Inflammatory macrophage (primary cell): ENCODE measurements at regions not wholly inside any gene's neighbourhood (a gene's known extent, or its start where the extent isn't known, plus 50 kb on each side); places are given as distances from the start of the nearest gene placed in this dataset.
"Not testable (repeated sequence)": the region's sequence is repeated elsewhere in the genome, so short reads cannot be mapped to it uniquely, and the experiment has no call there.

ENCODE experiments used
- DNase-seq, 2 donors: peaks; one replicate each; pipeline ENCODE4 v3.0.0-alpha.2; 2020 to 2022

DNA sequence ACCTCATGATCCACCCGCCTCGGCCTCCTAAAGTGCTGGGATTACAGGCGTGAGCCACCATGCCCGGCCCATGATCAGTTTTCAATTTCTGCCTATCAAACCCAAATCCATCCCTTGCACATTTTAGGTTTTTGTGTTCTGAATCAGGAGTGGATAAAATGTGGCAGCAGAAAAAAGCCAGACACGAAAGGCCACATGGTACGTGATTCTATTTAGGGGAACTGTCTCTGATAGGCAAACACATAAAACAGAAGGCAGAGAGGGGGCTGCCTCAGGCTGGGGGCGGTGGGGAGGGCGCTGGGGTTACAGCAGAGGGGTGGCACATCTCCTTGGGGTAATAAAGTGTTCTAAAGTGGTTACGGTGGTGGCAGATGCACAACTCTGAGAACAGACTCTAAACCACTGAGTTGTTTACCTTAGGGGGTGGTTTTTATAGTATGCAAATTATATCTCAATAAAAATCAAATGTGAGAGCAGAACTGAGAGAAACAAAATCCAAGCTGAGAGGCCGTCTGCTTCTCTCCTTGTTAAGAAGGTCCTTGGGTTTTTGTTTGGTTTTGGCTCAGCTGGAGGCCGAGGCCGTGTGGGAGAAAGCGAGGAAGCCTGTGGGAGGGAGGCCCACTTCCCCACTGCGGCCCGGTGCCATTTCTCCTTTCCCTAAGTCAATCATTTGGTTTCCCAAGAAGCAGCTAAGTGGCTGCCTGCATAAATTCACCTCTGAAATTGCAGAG lies 78.0 kb downstream of the SOWAHC start:
- peak; percentile 84 to 93 for DNase-seq

DNA sequence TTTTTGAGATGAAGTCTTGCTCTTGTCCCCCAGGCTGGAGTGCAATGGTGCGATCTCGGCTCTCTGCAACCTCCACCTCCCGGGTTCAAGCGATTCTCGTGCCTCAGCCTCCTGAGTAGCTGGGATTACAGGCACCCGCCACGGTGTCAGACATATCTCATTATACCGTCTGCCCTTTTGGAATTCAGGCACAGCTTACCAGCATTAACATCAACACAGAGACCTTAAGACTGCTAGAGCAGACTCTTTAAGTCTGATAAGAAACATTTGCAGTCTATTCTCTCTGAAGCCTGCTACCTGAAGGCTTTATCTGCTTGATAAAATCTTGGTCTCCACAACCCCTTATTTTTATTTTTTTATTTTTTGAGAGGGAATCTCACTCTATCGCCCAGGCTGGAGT lies 78.7 kb downstream of the SOWAHC start:
- DNase-seq: not testable (repeated sequence)

DNA sequence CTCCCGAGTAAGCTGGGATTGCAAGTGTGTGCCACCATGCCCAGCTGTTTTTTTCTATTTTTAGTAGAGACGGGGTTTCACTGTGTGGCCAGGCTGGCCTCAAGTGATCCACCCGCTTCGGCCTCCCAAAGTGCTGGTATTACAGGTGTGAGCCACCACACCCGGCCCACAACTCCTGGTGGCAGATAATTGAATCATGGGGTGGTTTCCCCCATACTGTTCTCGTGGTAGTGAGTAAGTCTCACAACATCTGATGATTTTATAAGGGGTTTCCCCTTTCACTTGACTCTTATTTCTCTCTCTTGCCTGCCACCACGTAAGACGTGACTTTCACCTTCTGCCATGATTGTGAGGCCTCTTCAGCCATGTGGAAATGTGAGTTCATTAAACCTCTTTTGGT lies 79.1 kb downstream of the SOWAHC start:
- peak; percentile 7 to 37 for DNase-seq

DNA sequence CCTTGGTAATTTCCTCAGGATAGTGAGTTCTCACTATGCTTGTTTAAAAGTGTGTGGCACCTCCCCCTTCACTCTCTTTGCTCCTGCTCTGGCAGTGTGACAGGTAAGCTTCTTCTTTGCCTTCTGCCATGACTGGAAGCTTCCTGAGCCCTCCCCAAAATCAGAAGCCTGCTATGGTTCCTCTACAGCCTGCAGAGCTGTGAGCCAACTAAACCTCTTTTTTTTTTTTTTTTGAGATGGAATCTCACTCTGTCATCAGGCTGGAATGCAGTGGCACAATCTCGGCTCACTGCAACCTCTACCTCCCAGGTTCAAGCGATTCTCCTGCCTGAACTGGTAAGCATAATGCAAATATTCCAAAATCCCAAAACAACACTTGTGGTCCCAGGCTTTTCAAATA lies 80.0 kb downstream of the SOWAHC start:
- DNase-seq: no peak

DNA sequence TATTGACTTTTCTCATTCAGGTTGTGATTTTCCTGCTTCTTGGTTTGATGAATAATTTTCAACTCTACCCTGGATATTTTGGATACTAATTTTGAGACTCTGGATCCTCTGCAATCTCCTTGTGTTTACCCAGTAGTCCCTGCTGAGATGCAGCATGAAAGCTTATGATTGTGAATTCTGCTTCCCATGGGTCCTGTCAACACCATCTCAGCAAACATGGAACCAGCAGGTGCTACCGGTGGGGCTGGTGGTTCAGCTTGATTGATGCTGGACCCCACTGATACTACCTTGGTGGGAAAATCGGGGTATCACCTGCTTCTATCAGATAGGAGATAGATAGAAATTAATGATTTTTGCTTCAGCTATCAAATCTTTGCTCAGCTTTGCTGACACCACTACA lies 81.1 kb downstream of the SOWAHC start:
- DNase-seq: no peak

DNA sequence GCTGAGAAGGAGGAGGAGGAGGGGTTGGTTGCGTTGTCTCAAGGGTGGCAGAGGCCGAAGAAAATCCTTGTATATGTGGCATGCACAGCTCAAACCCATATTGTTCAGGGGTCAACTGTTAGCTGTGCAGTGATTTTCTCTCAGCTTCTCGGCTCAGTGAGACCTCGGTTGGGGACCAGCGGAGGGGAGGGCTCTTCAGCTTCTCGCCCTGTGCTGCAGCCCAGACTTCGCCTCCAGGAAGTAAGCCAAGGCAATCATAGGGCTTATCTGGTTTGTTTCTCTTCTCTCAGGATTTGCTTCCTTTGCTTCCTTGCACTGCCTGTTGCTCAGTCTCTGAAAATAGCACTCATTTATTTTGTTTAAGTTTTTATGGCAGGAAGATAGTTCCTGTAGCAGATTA lies 85.5 kb downstream of the SOWAHC start:
- no peak for DNase-seq

DNA sequence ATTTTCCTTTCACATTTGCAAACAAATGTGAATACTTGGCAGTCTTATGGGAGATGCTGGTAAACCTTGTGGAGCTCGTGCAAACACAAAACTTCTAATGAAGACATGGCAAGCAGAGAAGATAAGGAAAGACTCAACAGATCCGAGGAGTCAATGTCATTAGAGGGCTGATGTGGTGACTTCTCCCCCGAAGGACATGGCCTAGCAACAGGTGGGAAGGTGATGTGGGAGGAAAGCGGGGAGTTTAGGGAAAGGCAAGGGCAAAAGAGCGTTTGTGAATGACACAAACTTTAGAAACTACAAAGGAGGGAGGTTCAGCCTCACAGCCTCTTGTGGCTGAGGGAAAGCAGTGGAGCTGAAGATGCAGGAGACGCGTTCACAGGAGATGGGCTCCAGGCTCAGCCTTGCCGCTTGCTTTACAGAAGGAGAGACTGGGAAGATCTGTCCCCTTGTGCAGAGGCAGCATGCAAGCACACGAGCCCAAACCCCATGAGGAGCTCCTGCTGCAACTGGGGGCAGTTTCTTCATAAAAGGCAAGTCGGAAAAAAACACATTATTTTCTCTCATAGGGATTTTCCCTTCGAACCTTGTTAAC lies 86.6 kb downstream of the SOWAHC start:
- DNase-seq: no peak

DNA sequence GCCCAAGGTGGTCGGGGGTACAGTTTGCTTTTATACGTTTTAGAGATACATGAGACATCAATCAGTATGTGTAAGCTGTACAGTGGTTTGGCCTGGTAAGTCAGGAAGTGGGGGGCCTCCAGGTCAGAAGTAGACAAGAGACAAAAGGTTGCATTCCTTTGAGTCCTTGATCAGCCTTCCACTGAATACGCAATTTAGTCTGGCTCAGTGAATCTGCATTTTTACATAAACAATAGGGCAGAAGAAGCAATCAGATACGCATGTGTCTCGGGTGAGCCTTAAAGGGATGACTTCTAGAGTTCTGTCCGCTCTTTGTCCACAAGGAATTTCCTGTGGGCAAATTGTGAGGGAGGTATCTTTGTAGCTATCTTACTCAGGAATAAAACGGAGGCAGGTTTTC lies 87.2 kb downstream of the SOWAHC start:
- DNase-seq: no peak

DNA sequence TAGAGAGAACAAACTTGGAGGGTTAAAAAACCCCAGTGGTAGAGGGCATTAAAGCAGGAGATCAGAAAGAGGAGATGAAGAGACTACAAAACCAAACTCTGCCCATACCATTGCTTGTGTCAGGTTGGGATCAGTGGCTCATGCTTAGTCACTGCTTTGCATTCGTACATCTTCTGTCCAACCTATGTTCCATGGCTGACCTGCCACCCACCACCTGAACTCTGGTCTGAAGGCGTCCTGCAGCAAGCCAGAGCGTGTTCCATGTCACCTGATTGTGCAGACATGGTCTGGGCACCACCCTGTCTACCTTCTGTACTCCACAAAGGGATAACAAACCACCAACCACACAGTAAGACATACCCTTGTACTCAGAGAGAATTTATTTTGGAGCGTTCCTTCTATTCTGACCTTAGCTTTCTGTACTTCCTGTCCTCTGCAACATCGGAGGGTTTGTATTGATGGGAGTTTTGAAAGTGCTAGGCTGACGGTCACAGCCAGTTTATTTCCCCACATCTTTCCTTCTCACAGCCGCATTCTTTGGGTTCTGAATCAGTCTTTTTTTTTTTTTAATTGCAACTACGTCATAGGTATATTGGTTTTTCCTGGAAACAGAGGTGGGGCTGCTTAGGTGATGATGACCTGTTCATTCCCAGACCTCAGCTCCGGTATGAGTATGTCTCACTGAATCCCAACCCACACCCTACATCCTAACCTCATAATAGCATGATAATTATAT lies 88.3 kb downstream of the SOWAHC start:
- no peak for DNase-seq

DNA sequence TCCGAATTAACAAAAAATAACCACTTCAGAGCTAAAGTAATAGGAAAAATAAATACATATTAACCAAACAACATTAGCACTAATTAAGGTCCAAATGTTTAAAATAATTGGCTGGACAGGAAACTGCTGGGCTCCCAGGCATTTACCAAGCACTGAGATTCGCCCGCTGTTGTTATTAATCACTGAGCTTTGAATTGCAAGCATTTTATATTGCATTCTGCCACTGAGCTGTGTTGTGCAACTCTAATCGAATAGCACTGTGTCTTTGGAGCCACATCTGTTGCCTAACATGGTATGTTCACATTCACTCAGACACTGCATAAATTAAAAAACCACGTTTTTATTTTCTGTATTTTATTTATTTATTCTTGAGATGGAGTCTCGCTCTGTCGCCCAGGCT lies 88.9 kb downstream of the SOWAHC start:
- DNase-seq: no peak

DNA sequence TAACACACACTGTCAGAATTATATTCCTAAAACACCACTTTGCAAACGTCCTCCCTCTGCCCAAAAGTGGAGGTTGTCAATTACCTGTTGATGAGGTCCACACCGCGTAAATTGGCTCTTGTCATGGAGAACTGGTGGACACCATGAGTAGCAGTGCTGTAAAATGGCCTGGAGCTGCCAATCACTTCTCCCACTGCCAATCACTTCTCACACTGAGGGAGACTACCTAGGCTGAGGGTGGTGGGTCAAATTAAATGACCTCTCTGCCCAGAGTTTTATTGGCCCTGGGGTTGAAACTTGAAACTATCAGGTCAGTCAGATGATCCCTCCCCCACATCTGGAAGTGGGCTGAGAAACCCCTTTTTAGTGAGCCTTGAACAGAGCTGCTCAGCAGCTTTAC lies 89.6 kb downstream of the SOWAHC start:
- DNase-seq: no peak

DNA sequence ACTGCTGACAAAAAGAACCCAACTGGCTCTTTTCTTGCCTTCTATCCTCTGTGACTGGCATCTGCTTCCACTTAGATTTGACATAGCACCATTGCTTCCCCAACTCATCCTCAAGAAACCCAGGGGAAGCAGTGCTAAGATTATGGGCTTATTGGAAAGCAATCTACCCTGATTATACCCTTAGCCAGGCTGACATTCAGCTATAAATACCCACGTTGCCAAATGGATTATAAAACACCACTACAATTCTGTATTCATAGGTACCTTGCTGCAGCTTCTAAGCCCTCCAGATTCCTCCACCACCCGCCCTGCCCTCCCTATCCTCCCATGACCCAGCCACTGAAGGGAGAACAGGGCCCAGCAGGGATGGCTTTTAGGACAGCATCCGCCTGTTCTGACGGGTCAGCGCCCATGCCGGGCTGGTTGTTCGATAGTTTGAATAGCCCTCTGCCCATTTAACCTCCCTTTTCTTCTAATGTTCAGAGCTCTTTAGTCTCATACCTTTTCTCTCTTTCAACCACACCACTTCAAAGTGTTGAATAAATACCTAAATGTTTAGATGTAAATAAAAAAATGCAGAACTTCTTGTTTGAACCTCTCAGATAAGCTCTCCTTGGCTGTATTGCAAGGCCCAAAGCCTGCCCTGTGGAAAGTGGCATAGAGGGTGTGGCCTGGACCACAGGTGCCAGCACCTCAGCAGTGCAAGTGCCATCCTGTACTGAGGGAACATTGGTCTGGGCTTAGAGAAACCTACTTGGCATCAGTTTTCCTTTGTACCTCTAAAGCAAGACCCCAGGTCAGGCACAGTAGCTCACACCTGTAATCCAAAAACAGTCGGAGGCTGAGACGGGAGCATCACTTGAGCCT lies 86.6 kb upstream of the RGPD5 start:
- no peak for DNase-seq

DNA sequence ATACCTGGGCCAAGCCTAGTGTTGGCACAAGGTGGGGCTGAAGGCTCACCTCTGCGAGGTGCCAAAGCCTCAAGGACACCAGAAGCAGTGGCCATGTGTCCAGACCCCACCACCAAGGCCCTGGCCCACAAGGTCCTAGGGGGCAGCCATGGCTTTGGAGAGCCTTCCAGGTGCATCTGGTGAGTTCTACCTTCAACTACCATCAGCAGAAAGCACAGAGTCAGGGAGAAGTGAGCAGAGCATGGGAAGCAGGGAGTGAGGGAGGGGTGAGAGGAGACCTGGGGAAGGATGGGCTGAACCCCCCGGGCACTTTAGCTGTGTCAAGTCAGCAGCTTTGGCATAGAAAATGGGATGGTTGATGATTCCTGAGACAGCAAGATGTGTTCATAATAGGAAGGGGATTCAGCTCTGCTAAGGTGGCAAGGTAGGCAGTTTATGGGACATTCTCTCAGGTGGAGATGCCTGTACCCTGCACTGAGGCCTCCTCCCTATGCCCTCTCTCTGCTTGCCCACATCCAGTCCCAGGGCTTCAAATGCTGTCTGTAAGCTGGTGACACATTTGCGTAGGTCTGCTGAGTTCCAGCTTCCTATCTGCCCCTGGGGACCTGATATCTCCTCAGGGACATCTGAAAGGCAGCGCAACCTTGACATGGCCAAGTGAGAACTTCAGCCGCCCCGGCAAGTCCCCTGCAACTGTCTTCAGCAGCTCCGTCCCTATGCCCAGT lies 83.4 kb upstream of the RGPD5 start:
- DNase-seq: no peak

DNA sequence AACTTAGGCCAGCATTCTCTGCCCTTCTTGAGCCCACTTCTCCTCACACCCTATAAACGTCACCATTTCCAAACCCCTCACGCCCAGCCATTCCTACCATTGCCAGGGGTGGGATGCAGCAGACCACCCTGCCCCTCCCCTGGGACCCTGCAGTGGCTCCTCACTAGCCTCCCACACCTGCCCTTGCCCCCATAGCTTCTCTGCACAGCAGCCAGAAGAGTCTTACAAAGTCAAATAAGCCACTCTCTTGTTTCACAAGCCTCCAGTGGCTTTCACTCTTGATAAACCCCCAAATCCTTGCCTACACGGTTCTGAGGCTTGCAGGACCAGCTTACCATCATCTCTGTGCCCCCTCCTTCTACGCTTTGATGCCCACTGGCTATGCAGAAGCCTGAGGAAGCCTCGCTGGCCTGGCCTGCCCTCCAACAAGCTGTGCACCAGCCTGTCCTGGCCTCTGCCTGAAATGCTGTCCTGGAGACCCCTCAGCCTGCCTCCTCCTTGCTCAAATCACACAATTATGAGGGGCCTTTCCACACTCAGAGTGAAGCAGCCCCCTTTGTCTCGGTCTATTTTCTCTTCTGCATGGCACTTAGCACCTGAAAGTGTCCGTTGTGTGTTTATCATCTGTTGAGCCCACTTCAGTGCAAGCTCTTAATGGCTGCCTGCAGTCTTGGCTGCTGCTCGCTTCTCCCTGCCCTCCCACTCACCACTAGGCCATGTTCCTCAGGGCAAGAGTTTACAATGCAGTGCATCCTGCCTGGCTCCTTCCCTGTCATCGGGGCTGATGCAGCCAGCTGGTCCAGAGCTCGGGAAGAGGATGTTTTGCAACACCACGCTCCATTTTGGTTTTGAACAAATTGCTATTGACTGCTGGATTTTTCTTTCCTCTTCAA lies 82.6 kb upstream of the RGPD5 start:
- DNase-seq: no peak

DNA sequence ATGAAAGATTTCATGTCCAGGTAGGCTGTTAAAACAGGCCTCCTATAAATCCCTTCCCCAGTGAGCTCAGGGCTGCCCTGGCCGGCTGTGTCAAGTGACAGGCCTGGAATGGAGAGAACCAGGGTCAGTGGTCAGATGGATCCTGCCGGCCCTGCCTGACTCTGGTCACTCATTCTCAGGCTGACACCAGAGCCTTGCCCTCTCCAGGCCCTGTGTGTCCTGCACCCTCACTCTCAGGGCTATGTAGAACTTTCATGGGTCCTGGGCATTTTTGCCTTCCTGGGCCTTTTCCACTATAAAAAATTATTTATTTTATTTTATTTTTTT lies 82.0 kb upstream of the RGPD5 start:
- no peak for DNase-seq

DNA sequence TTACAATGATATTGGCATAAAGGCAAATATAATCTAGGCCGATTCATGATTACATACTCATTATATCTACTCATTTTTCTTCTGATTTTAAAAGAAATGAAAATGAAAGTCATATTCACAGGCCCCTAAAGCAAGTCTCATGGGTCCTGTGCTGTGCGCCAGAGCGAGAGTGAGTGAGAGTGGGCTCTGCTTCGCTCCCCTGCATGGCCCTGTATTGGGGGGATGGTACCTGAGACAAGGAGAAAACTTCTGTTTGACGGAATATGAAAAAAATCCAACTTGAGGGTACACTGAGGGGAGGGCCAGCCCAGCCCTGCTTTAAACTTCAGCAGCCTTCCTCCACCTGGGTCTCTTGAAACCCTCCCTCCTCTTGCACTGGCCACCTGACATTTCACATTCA lies 81.4 kb upstream of the RGPD5 start:
- DNase-seq: no peak

DNA sequence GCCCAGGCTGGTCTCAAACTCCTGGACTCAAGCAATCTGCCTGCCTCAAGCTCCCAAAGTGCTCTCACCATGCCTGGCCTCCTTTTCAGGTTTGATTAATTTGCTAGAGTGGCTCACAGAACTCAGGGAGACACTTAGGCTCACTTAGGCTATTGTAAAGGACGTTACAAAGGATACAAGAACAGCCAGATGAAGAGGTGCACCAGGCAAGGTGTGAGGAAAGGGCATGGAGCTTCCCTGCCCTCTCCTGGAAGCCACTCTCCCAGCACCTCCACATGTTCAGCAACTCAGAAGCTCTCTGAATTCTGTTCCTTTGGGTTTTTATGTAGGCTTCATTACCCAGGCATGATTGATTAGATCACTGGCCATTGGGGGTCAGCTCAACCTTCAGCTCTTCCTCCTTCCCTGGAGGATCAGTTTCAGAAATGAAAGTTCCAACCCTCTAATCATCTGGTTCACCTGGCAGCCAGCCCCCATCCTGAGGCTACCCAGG lies 78.7 kb upstream of the RGPD5 start:
- peak in 1 of 2 donors; percentile 10 for DNase-seq

DNA sequence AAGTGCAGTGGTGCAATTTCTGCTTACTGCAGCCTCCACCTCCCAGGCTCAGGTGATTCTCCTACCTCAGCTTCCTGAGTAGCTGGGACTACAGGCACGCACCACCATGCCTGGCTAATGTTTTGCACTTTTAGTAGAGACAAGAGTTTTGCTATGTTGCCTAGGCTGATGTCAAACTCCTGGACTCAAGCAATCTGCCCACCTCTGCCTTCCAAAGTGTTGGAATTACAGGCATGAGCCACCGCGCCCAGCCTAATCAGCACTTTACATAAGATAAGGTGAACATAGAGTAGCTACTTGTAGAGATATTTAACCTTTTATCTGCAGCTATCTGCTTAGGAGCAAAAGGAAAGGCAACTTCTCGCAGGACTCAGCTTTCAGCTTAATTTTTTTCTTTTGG lies 77.5 kb upstream of the RGPD5 start:
- DNase-seq: not testable (repeated sequence)

DNA sequence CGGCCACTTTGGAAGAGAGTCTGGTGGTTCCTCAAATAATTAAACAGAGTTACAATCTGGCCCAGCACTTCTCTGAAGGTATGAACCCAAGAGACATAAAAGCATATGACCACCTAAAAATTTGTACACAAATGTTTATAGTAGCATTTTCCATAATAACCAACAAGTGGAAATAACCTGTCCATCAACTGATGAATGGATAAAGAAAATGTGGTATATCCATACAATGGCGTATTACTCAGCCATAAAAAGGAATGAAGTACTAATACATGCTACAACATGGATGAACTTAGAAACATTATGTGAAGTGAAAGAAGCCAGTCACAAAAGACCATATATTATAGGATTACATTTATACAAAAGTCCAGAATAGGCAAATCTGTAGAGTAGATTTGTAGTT lies 76.0 kb upstream of the RGPD5 start:
- DNase-seq: no peak

DNA sequence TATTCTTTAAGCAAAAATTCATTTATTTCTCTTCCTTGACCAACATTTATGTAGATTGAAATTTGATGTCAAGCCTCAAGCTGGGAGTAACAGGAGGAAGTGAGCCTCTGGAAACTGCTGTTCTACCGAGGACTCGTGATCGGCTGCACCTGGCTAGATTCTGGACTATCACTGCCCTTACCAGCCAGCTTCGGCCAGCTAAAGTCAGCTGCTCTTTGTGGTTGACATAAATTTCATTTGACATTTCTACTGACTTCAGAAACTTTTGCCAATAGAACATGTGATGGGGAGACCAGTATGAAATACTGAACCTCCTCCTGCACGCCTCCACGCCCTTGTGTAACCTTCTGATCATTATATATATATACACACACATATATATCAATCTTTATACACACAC lies 74.2 kb upstream of the RGPD5 start:
- DNase-seq: no peak

DNA sequence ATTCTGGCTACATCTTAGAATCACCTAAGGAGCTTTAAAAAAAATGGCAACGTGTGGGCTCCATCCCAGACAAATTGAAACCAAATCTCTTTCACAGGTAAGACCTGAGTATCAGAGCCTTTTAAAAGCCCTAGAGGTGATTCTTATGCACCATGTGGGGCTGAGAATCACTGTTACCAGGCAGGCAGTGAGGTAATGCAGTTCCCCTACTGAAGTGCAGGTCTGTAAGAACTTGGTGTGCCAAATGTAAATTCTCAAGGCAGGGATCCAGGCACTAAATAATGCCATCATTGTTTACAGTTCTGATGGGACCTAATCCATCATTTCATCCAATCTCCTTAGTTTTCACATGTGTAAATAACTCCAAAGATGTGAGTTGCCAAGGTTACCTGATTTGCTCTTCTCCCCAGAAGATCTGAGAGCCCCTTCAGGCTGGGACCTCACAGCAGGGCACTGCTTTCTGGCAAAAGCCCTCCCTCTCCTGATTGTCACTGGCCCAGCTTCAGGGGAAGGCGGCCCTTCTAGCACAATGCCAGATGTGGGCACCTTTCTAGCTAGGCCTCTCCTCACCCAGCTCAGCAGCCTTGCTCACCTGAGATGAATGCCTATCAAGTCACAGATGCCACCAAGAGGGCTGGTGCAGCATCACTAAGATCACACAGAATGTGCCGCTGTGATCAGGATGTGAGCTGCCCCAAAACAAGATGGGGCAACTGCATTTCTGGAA lies 73.6 kb upstream of the RGPD5 start:
- DNase-seq: no peak
